Skeletal muscle tissue (tissue), 3 donors: ENCODE measurements at regions not wholly inside any gene's neighbourhood (a gene's known extent, or its start where the extent isn't known, plus 50 kb on each side); places are given as distances from the start of the nearest gene placed in this dataset.

Experiments
- H3K27ac ChIP-seq: one replicate; pipeline ENCODE4 v1.7.0; 2013; ENCODE audit warnings: mild to moderate bottlenecking, low read depth, low read length, inconsistent platforms
- H3K27me3 ChIP-seq, 3 donors: one replicate each; pipeline ENCODE4 v1.7.0; 2013; ENCODE audit warnings: low read length in 3 of 3; ENCODE audit not compliant: control insufficient read depth in 3 of 3, insufficient read depth in 3 of 3
- H3K36me3 ChIP-seq, 3 donors: one replicate each; pipeline ENCODE4 v1.7.0; 2013; ENCODE audit warnings: low read length in 3 of 3; ENCODE audit not compliant: control insufficient read depth in 3 of 3, insufficient read depth in 3 of 3
- H3K4me1 ChIP-seq, 3 donors: one replicate each; pipeline ENCODE4 v1.7.0; 2013; ENCODE audit warnings: low read length in 3 of 3, mild to moderate bottlenecking in 3 of 3; ENCODE audit not compliant: control insufficient read depth in 3 of 3, insufficient read depth in 3 of 3
- H3K4me3 ChIP-seq, 3 donors: one replicate each; pipeline ENCODE4 v1.7.0; 2013; ENCODE audit warnings: low read length in 3 of 3
- H3K9ac ChIP-seq, 3 donors: one replicate each; pipeline ENCODE4 v1.7.0; 2013; ENCODE audit warnings: low read length in 3 of 3, mild to moderate bottlenecking in 3 of 3, moderate library complexity in 2 of 3, low read depth in 1 of 3
- H3K9me3 ChIP-seq, 3 donors: one replicate each; pipeline ENCODE4 v1.7.0; 2013; ENCODE audit warnings: low read length in 3 of 3; ENCODE audit not compliant: control insufficient read depth in 3 of 3
- donor health status: Osteomylitis.

GRCh38 chr11:92626624-92627023, 342.8 kb upstream of the MTNR1B start:
- no peak overlapping the region for H3K27ac ChIP-seq
- no peaks in the 10 kb centered on the region for H3K27me3 ChIP-seq
- no peak overlapping the region for H3K9ac ChIP-seq
- H3K9me3 ChIP-seq, result no peaks in the 10 kb centered on the region
- no peaks in the 10 kb centered on the region for H3K36me3 ChIP-seq
- H3K4me1 ChIP-seq, result no peaks in the 10 kb centered on the region
- H3K4me3 ChIP-seq, result no peak overlapping the region

- Histone ChIP-seq H3K4me3 (no peak overlapping the region), H3K36me3 (no peaks in the 10 kb centered on the region), H3K27me3 (no peaks in the 10 kb centered on the region), H3K27ac (no peak overlapping the region), H3K9ac (no peak overlapping the region), H3K9me3 (no peaks in the 10 kb centered on the region), H3K4me1 (no peaks in the 10 kb centered on the region)
Observed at GRCh38 chr11:92627615-92628256, 341.7 kb upstream of the MTNR1B start.

- H3K4me3 ChIP-seq, result no peak overlapping the region
- H3K27ac ChIP-seq, result no peak overlapping the region
- no peaks in the 10 kb centered on the region for H3K27me3 ChIP-seq
- no peak overlapping the region for H3K9ac ChIP-seq
- H3K9me3 ChIP-seq, result no peaks in the 10 kb centered on the region
- no peaks in the 10 kb centered on the region for H3K36me3 ChIP-seq
- H3K4me1 ChIP-seq, result no peaks in the 10 kb centered on the region
Observed at GRCh38 chr11:92628401-92629292, 340.8 kb upstream of the MTNR1B start.

DNA sequence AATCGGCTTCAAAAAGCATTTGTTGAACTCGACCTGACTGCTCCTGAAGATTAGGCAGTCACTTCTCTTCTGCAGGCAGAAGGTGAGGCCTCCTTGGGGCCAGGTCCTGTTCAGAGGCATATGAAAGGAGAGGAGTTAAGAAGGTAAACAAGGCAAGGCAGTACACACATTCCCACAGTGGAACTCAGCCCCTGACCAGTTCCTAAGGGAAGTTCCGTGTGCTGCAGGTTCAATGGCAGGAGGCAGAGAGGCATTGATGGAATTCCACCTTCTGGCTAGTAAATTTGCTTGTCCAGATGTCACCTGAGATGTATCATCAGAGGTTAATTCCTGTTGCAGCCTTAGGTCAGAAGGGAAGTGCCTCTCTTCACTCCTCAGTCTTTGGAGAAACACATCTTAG, 337.0 kb upstream of the MTNR1B start:
- no peaks in the 10 kb centered on the region for H3K27me3 ChIP-seq
- no peak overlapping the region for H3K4me3 ChIP-seq
- H3K4me1 ChIP-seq, result no peaks in the 10 kb centered on the region
- no peaks in the 10 kb centered on the region for H3K36me3 ChIP-seq
- H3K9me3 ChIP-seq, result no peaks in the 10 kb centered on the region
- no peak overlapping the region for H3K27ac ChIP-seq
- no peak overlapping the region for H3K9ac ChIP-seq

DNA sequence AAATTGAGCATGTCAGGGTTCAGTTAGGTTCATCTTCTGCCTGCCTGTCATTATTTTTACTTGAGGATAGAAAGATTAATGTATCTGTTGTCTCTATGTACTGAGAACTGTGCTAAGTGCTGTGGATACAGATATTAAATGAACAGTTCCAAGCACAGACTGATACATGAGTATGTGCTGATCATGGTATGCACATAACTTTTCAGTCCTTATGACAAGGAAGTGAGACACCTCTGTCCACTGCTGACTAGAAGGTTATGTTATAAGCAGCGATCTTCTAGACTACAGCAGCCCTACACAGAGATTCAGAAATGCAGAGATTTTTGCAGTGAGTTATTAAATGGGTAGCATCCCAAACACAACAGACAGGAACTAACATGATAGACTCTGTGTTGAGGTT, 335.6 kb upstream of the MTNR1B start:
- Histone ChIP-seq H3K27ac (no peak overlapping the region), H3K36me3 (no peaks in the 10 kb centered on the region), H3K4me3 (no peak overlapping the region), H3K9ac (no peak overlapping the region), H3K4me1 (no peaks in the 10 kb centered on the region), H3K27me3 (no peaks in the 10 kb centered on the region), H3K9me3 (no peaks in the 10 kb centered on the region)

DNA sequence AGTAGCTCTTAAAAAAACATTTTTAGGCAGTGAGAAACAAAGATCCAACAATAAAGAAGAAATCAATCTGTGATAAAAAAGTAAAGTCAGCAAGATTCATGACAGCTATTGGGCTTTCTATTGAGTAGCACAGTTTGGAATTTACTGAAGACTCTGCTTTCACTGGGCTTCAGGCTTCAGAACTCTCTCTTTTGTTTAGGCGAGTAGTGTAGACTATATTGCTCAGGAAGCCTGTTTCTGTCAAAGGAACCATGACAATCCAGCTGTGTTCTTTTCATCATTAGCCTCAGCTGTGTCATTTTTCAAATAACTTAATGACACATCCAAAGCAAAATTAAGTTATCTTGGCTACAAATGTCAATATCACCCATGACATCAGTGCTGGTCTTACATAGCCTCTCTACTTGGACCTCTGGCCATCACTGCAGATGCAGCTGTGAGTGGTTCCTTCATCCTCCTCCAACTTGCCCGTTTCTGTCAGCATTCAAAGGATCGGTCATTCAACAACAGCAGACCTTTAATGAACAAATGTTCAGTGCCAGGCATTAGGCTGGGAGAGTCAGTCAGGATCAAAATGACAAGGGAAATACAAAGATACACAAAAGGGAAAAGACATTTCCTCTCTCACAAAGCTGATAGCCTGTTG, 332.8 kb upstream of the MTNR1B start:
- H3K27ac ChIP-seq, result no peak overlapping the region
- H3K9ac ChIP-seq, result no peak overlapping the region
- H3K36me3 ChIP-seq, result no peaks in the 10 kb centered on the region
- no peaks in the 10 kb centered on the region for H3K4me1 ChIP-seq
- H3K27me3 ChIP-seq, result no peaks in the 10 kb centered on the region
- H3K4me3 ChIP-seq, result no peak overlapping the region
- no peaks in the 10 kb centered on the region for H3K9me3 ChIP-seq

- Histone ChIP-seq H3K36me3 (no peaks in the 10 kb centered on the region), H3K9ac (no peak overlapping the region), H3K27ac (no peak overlapping the region), H3K4me1 (no peaks in the 10 kb centered on the region), H3K9me3 (no peaks in the 10 kb centered on the region), H3K27me3 (no peaks in the 10 kb centered on the region), H3K4me3 (no peak overlapping the region)
Observed at GRCh38 chr11:92638678-92639077, 330.8 kb upstream of the MTNR1B start.

DNA sequence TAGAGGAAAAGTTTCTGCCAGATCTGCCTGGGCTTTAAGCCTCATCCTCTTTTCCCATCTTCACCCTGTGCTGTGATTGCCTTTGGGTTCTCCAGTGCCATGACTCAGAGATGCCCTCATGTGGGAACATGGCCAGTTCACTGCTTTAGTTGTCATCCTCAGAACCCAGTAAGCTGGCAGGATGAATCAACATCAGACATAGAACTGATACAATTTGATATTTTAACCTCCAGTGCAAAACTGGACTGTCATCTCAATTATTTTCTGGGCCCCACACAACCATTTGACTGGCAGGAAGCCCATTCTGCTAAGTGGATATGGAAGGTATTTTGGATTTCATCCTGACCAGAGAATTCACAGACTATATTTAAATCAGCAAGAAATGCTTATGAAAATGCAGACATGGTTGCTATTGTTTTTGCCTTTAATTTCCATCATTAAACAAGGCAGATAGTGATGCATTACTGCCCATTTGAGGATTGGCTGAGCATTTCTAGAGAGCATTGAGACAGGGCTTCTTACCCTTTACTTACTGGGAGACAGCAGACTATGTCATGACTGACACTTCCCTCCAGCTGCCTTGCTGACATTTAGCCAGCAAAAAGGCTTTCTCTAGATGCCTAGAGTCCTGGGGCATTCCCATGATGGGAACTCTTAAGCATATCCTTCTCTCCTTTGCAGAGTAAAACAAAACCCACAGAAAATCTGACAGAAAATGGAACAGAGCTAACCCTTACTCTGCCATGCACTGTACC, 327.1 kb upstream of the MTNR1B start:
- no peak overlapping the region for H3K27ac ChIP-seq
- no peaks in the 10 kb centered on the region for H3K36me3 ChIP-seq
- H3K9ac ChIP-seq, result no peak overlapping the region
- H3K4me3 ChIP-seq, result no peak overlapping the region
- H3K9me3 ChIP-seq, result no peaks in the 10 kb centered on the region
- H3K27me3 ChIP-seq, result no peaks in the 10 kb centered on the region
- H3K4me1 ChIP-seq, result no peaks in the 10 kb centered on the region

DNA sequence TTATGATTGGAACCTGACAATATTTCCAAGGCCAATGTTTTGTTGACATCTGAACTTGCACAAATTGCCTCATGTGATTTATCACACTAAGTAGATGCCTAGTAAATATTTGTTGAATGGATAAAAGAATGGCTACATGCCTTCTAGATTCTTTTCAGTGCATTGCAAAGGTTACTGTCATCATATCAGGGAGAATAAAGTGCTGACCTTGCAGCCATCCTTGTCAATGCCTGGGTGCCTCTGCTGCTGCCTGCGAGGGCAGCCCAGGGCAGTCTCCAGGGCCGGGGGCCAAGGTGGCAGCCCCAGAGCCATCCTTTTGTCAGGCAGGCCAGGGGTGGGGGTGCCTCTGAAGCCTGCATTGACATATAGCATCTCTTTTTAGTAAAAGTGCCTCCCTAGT, 325.6 kb upstream of the MTNR1B start:
- H3K9me3 ChIP-seq, result no peaks in the 10 kb centered on the region
- H3K9ac ChIP-seq, result no peak overlapping the region
- H3K36me3 ChIP-seq, result no peaks in the 10 kb centered on the region
- no peaks in the 10 kb centered on the region for H3K4me1 ChIP-seq
- H3K27me3 ChIP-seq, result no peaks in the 10 kb centered on the region
- H3K27ac ChIP-seq, result no peak overlapping the region
- no peak overlapping the region for H3K4me3 ChIP-seq
